GM19438 (cell line): ENCODE measurements at regions not wholly inside any gene's neighbourhood (a gene's known extent, or its start where the extent isn't known, plus 50 kb on each side); places are given as distances from the start of the nearest gene placed in this dataset.
A peak's percentile ranks its signal among the peaks of the same experiment; 100 is the strongest.

Experiments
- ATAC-seq: cut with Tn5 transposase; IDR thresholded peaks from one replicate; pipeline ENCODE4 v1.9.1; 2021; ENCODE audit warnings: low read depth; ENCODE audit not compliant: unreplicated experiment

- ATAC-seq = no peak
Measured at GRCh38 chr2:129864719-129865118, 114.7 kb upstream of the RAB6C start.

- ATAC-seq = no peak
Measured at GRCh38 chr2:129865976-129866375, 113.5 kb upstream of the RAB6C start.

DNA sequence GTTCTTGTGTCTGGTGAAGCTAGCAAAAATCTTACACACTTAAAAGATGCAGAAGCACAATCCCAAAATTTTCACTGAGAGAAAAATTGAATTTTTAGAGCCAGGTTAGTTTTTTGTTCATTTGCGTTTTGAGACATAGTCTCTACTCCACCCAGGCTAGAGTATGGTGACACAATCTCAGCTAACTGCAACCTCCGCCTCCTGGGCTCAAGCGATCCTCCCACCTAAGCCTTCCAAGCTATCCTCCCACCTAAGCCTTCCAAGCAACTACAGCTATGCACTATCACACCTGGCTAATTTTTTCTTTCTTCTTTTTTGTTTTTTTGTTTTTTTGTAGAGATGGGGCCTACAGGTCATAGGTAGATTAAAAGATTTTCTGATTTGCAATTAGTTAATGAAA is 113.1 kb upstream of the RAB6C start:
- no peak for ATAC-seq

DNA sequence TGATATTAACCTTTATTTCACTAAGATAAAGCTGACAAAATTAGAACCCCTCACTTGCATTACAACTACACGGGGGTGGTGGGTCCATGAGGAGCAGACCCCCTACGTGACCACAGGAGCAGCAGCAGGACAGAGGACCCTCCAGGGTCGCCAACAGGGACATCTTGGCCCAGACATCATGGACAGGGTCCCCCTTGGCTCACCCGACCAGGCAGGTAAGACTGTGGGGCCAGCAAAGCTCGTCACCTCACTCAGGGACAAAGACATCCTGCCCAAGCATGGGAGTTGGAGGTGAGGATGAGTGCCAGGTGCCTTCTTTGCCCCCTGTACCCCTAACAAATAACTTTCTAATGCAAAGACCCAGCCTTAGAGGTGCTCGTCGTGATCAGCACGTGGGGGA is 111.3 kb upstream of the RAB6C start:
- ATAC-seq = no peak

DNA sequence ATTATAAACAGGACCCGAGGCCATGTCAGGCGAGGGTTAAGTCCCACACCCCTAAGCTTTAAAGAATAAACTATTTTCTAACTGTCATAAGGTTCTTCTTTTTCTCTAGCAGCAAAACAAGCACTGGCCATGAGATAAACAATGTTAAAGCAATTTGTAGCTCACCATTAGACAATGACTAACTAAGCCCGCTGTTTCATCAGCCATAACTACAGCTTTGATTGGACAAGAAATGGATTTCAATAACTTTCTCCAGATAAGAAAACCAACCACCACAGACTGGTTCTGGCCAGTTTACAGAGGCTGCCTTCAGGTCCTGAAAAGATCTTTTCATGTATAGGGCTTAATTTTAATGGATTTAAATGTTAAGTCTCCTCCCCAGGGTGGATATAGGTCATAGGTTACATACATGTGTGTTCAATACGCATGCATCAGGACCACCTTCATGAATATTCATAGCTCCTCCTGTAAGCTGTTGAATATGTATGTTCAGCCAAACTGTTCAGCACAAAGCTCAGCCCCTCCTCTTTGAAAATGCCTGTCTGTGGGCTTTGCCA is 108.7 kb upstream of the RAB6C start:
- ATAC-seq = no peak

- ATAC-seq = no peak
Measured at GRCh38 chr2:129872446-129872845, 107.0 kb upstream of the RAB6C start.

- ATAC-seq = no peak
Measured at GRCh38 chr2:129876541-129876940, 102.9 kb upstream of the RAB6C start.

DNA sequence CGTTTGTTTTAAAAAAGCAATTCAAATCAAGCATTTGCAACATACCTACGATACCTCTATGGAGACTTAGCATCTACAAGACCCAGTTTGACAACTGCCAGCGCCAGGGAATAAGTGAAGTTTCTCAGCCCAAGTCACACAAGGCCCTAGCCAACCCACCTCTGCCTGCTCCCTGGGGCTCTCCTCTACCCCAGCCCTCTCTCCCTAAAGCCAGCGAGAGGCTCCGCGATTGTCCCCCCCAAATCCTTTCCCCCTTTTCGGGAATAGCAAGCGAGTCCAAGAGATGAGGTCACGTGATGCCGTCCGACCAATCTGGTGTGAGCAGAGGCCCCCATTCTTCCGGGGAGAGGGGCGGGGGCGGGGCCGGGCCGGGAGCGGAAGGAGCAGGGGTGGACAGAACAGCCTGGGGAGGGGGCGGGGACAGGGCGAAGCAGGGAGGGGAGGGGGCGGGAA is 102.2 kb upstream of the RAB6C start:
- ATAC-seq = peak; percentile 86

DNA sequence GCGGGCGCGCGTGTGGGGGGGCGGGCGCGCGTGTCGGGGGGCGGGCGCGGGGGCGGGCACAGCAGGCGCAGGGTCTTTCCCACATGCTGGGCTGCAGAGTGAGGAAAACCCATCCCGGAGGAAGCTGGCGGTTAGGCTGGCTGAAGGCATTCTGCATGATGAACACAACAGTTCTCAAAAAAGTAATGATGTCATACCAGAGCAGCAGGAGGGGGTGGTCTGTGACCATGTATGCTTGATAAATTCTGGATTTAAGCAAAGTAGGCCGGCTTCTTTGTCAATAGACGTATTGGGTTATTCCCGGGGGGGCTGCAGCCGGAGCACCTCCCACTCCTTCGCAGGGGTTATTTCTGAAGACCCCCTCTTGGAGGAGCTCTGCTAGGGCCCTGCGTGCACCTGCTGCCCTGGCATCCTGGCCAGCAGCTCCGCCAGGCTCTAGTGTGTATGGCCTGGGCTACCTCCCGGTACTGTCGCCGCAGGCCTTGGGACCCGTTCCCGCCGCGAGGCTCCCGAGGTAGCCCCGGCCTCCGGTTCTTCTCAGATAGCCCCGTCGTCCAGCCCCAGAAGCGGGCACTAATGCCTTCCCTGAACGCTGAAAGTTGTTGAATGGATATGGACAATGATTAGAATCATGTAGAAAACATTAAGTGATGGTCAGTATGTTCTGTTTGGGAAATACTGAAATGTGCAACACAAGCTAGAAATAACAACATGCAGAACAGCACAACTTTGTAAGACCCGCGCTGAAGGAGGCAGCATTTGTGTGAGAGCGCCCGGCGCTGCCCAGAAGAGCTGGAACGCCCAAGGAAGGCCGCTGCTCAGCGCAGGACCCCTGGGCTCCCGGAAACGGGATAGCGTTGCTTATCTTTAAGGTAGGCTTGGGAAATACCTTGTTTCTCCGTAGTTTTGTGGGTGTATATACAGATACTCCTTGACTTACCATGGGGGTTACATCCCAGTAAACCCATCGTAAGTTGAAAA is 101.4 kb upstream of the RAB6C start:
- ATAC-seq = peak; percentile 29

- no peak for ATAC-seq
Measured at GRCh38 chr2:129879614-129880180, 99.8 kb upstream of the RAB6C start.

DNA sequence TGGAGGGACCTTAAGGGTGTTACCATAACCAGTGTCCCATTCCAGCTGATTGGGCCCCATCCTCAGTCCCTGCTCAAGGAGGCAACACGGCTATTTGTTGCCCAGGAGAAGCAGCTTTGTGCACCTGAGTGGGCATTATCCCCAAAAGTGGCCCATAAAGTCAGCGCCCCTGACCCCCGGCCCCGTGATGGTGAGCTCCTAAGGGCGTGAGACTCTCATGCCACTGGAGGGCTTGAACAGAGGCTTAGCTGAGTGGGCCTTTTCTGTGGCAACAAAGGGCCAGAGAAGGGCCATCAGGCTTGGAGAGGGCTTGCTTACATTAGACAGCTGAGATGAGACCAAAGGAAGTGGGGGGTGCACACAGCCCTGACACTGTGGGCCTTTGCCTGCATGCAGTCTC is 99.2 kb upstream of the RAB6C start:
- no peak for ATAC-seq

DNA sequence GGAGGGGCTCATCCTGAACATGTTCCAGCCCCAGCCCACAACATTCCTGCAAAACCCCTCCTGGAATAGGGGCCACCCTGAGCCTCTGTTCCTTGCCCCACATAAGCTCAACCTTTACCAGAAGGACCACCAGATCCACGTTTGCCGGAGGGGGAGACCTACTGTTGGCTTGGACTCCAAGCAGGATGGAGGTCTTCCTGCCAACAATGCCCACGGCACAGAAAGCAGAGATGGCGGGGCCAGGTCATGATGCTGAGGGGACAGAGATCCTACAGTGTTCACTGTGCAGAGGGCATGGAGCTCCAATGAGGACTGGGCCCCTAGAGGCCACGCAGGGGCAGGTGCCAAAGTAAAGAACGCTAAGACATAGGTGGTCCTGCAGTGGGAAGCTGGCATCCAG is 98.5 kb upstream of the RAB6C start:
- ATAC-seq = no peak

DNA sequence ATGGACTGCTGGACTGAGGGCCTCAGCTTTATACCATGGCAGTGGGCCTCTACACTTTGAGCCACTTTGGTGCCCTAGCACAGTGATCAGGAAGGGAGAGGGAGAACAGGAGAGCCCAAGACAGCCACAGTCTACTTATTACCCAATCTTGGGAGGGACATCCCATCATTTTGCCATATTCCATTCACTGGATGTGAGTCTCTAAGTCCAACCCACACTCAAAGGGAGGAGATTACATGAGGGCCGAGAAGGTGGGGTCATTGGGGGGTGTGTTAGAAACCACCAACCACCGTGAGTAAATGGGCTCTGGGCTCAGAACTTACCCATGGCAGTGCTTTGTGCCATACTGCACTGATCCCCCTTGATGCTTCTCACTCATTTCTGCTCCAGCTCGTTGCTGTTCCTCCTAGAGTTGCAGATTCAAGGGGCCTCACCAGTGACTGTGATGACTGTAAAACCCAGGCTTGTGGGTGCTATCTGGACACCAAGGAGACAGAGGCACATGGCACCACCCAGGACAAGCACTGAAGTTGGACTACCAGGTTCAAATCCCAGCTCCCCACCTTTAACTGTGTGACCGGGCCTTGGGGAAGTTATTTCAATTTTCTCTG is 97.6 kb upstream of the RAB6C start:
- ATAC-seq = no peak

DNA sequence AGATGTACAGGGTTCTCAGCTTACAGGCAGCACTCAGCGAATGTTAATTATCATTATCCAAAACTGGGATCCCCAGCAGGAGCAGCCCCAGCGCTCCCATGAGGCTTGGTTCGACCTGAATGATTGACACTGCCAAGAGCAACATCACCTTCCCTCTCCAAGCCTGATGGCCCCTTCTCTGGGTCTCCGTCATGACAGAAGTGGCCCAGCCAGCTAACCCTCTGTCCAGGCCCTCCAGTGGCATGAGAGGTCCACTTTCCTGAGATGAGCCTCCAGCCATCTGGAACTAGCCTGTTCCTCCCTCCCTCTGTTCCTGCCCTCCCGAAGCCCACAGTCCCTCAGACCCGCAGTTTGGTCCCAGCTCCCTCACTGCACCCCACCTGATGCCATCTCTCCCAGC is 97.0 kb upstream of the RAB6C start:
- ATAC-seq = no peak

GRCh38 chr2:129883121-129883520 is 96.3 kb upstream of the RAB6C start:
- no peak for ATAC-seq

- no peak for ATAC-seq
Measured at GRCh38 chr2:129884221-129884786, 95.2 kb upstream of the RAB6C start.

DNA sequence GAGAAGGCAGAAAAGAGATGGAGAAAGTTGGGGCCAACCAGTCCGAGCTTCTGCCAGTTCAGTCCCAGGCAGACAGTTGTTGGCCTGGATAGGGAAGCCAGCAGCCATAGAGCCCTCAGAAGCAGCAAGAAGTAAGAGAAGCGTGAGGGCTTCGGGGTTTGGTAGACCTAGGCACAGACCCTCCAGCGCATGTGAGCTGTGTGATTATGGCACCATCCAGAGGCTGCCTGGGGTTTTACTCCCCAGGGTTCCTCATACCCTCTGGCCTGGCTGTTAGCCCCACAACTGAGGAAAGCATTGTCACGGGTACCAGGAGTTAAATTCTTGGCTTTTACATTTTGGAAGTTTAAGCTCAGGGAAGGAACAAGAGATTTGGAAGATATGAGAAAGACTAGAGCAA is 93.7 kb upstream of the RAB6C start:
- ATAC-seq = no peak

DNA sequence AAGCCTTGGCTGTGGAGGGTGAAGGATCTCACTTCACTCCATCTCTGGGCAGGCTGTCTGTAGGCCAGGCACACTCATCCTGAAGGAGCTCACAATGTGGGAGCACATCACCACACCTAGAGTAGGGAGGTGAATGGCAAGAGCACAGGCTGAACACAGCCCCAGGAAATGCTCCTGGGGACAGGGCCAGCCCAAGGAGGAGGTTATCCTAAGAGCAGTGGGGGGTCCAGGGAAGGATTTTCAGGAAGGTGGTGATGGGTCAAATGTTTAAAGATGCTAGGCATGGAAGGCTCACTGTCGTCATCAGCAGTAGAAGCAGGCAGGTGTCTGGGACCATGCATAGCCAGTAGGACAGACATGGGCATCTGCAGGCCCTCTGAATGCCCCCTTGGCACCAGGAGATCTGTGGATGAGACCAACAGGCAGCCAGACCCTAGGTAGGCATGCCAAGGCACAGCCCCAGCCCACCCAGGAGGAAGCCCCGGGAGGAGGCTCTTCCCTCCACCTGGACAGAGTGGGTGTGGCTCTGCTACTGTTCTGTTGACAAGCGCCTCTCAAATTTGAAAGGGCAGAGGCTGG is 91.7 kb upstream of the RAB6C start:
- no peak for ATAC-seq

- no peak for ATAC-seq
Measured at GRCh38 chr2:129888461-129888860, 91.0 kb upstream of the RAB6C start.

DNA sequence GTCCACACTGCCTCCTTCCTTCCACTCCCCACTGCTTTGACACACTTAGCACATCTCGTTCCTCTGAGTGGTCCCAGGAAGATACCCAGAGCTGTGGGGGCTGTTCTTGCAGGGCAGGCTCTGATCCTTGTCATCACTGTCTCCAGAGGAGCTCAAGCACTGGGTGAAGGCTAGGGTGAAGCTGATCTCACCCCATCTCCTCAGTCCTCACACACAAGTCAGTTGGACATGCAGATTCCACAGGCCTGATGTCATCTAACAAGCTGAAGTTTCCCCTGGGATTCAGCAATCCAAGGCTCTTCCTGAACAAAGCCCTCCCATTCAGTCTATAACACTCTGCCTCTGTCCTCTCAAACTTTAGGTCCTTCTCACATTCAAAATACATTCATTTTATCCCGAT is 90.6 kb upstream of the RAB6C start:
- no peak for ATAC-seq
